IMR-90 (cell line): ENCODE measurements at regions not wholly inside any gene's neighbourhood (a gene's known extent, or its start where the extent isn't known, plus 50 kb on each side); places are given as distances from the start of the nearest gene placed in this dataset.

Experiments used
- ATAC-seq: fragments of 200-7000 bp; cut with Tn5 transposase; 2 replicates; pipeline ENCODE4 v1.9.1; 2020; ENCODE audit warnings: low read depth, mild to moderate bottlenecking, moderate library complexity
- BruUV-seq: library from RNA; stranded (reverse); fragments of 400-500 nt; replicated peaks from 2 replicates; lab custom pipeline; 2021; lab: Mats Ljungman, UMichigan
- CTCF ChIA-PET: fragments of 300-600 bp; formaldehyde crosslinking; extraction: SDS; loops from one replicate; lab custom pipeline; 2021; ENCODE audit warnings: antibody characterized with exemption; lab: Yijun Ruan, JAX
- POLR2A ChIA-PET: fragments of 300-600 bp; sonication (Branson Sonifier 250); formaldehyde crosslinking; loops from one replicate; lab custom pipeline; 2022; ENCODE audit warnings: antibody characterized with exemption; ENCODE audit not compliant: unreplicated experiment; lab: Charles Lee
- DNase-seq: peaks from one replicate; pipeline ENCODE4 v3.0.0; 2013
- H2AFZ ChIP-seq: replicated peaks from 2 replicates; pipeline ENCODE3; 2013; ENCODE audit warnings: low read length, mild to moderate bottlenecking; ENCODE audit not compliant: poor library complexity
- H2AK5ac ChIP-seq: 2 replicates; pipeline ENCODE4 v1.6.1; 2013; ENCODE audit warnings: low read depth, low read length, inconsistent platforms
- H2AK9ac ChIP-seq: replicated peaks from 2 replicates; pipeline ENCODE3; 2013; ENCODE audit warnings: mild to moderate bottlenecking, low read depth, low read length, moderate library complexity; ENCODE audit not compliant: poor library complexity
- H2BK120ac ChIP-seq: 2 replicates; pipeline ENCODE4 v1.6.1; 2013; ENCODE audit warnings: low read depth, low read length, inconsistent platforms
- H2BK15ac ChIP-seq: 3 replicates; pipeline ENCODE4 v1.6.1; 2013; ENCODE audit warnings: low read depth, low read length, inconsistent platforms
- H2BK20ac ChIP-seq: 2 replicates; pipeline ENCODE4 v1.6.1; 2013; ENCODE audit warnings: low read depth, mild to moderate bottlenecking, inconsistent platforms, low read length, moderate library complexity
- H2BK5ac ChIP-seq: 2 replicates; pipeline ENCODE4 v1.6.1; 2013; ENCODE audit warnings: mild to moderate bottlenecking, low read depth, low read length, inconsistent platforms; ENCODE audit not compliant: poor library complexity, severe bottlenecking
- H3K14ac ChIP-seq: replicated peaks from 2 replicates; pipeline ENCODE4 v1.6.1; 2013; ENCODE audit warnings: low read depth, low read length, inconsistent platforms
- H3K18ac ChIP-seq: 2 replicates; pipeline ENCODE4 v1.6.1; 2013; ENCODE audit warnings: low read depth, low read length, control low read depth
- H3K23ac ChIP-seq: 2 replicates; pipeline ENCODE4 v1.6.1; 2013; ENCODE audit warnings: low read depth, low read length, inconsistent platforms
- H3K27ac ChIP-seq: 2 replicates; pipeline ENCODE4 v1.5.1; 2013; ENCODE audit warnings: mild to moderate bottlenecking, control low read depth, low read length; ENCODE audit not compliant: insufficient read depth
- H3K27me3 ChIP-seq: 2 replicates; pipeline ENCODE4 v1.6.1; 2013; ENCODE audit warnings: low read length; ENCODE audit not compliant: control insufficient read depth, insufficient read depth
- H3K36me3 ChIP-seq: 2 replicates; pipeline ENCODE4 v1.6.1; 2013; ENCODE audit warnings: low read length, mixed read lengths; ENCODE audit not compliant: control insufficient read depth, insufficient read depth
- H3K4ac ChIP-seq: 2 replicates; pipeline ENCODE4 v1.6.1; 2013; ENCODE audit warnings: low read depth, low read length, inconsistent platforms
- H3K4me1 ChIP-seq: 2 replicates; pipeline ENCODE4 v1.6.1; 2013; ENCODE audit warnings: low read length, mixed read lengths; ENCODE audit not compliant: control insufficient read depth, insufficient read depth
- H3K4me2 ChIP-seq: 2 replicates; pipeline ENCODE4 v1.6.1; 2013; ENCODE audit warnings: low read depth, mild to moderate bottlenecking, control low read depth, low read length, moderate library complexity
- H3K4me3 ChIP-seq: 2 replicates; pipeline ENCODE4 v1.5.1; 2013; ENCODE audit warnings: low read depth, mild to moderate bottlenecking, control low read depth, low read length, moderate library complexity; ENCODE audit not compliant: insufficient read depth
- H3K56ac ChIP-seq: 2 replicates; pipeline ENCODE4 v1.6.1; 2013; ENCODE audit warnings: low read length, inconsistent platforms; ENCODE audit not compliant: insufficient read depth; ENCODE audit errors: extremely low read depth
- H3K79me1 ChIP-seq, 2 experiments: 2 replicates each; pipeline ENCODE4 v1.6.1; 2013; ENCODE audit warnings: low read length in 2 of 2, inconsistent platforms in 1 of 2, low read depth in 1 of 2
- H3K9ac ChIP-seq: 2 replicates; pipeline ENCODE4 v1.6.1; 2013; ENCODE audit warnings: low read depth, low read length, control low read depth
- H3K9me1 ChIP-seq: 2 replicates; pipeline ENCODE4 v1.6.1; 2013; ENCODE audit warnings: low read length, inconsistent platforms; ENCODE audit not compliant: insufficient read depth
- H3K9me3 ChIP-seq: 2 replicates; pipeline ENCODE4 v1.6.1; 2013; ENCODE audit warnings: low read length; ENCODE audit not compliant: control insufficient read depth, insufficient read depth
- H4K20me1 ChIP-seq: 2 replicates; pipeline ENCODE4 v1.6.1; 2013; ENCODE audit warnings: low read length, inconsistent platforms; ENCODE audit not compliant: insufficient read depth
- H4K5ac ChIP-seq: 2 replicates; pipeline ENCODE4 v1.6.1; 2013; ENCODE audit warnings: mild to moderate bottlenecking, low read depth, low read length, control low read depth
- H4K8ac ChIP-seq, 2 experiments: 2 replicates each; pipeline ENCODE4 v1.6.1; 2013; ENCODE audit warnings: low read depth in 2 of 2, low read length in 2 of 2, control low read depth in 1 of 2, inconsistent platforms in 1 of 2
- H4K91ac ChIP-seq: 2 replicates; pipeline ENCODE4 v1.6.1; 2013; ENCODE audit warnings: low read depth, low read length, inconsistent platforms; ENCODE audit not compliant: insufficient read depth
- CTCF ChIP-seq: conservative IDR thresholded peaks from 2 replicates; pipeline ENCODE4 v1.5.1; 2012; ENCODE audit warnings: mild to moderate bottlenecking, low read depth, low read length, improper control_type of control experiment
- MAFK ChIP-seq: IDR thresholded peaks from 2 replicates; pipeline ENCODE4 v1.6.1; 2012; ENCODE audit warnings: low read depth, low read length, improper control_type of control experiment
- WGBS, 2 experiments: methylation state at CpG; one replicate each; pipeline versions ENCODE4 v1.1.5 to v1.1.7; 2013; ENCODE audit warnings: missing lambda C conversion rate in 2 of 2; ENCODE audit not compliant: insufficient read length in 1 of 2; ENCODE audit errors: extremely low coverage in 2 of 2; 5-methylcytosine and 5-hydroxymethylcytosine counted together
- dilution Hi-C: fragments of 300-500 bp; cut with HindIII; formaldehyde crosslinking; loops from one replicate; pipeline ENCODE4 v1.14.3; 2018; ENCODE audit warnings: low sequenced_read_pairs; ENCODE audit not compliant: unreplicated experiment
- in situ Hi-C: fragments of 300-500 bp; cut with MboI; formaldehyde crosslinking; loops from 3 replicates; pipeline ENCODE4 v1.14.3; 2019; ENCODE audit warnings: low sequenced_read_pairs, inconsistent platforms, mixed read lengths
- intact Hi-C: fragments of 100-400 bp; cut with micrococcal nuclease; formaldehyde crosslinking; loops from 2 replicates; pipeline ENCODE4 v1.10.0; 2022

GRCh38 chr4:31580843-31581242 is 860.7 kb downstream of the PCDH7 start:
- ChIA-PET CTCF (no interaction called here), POLR2A (no interaction called here)
- Histone ChIP-seq H2BK120ac (no peak overlapping the region), H3K36me3 (no peaks in the 10 kb centered on the region), H4K20me1 (no peaks in the 10 kb centered on the region), H4K5ac (no peak overlapping the region), H3K9me3 (no peaks in the 10 kb centered on the region), H3K9me1 (no peaks in the 10 kb centered on the region), H4K91ac (no peak overlapping the region), H2BK15ac (no peak overlapping the region), H3K4me2 (no peak overlapping the region), H3K27me3 (no peaks in the 10 kb centered on the region), H2AK5ac (no peak overlapping the region), H3K4ac (no peak overlapping the region), H3K27ac (no peak overlapping the region), H3K14ac (no peak overlapping the region), H4K8ac (no peak overlapping the region), H3K23ac (no peak overlapping the region), H3K4me1 (no peaks in the 10 kb centered on the region), H3K79me1 (no peaks in the 10 kb centered on the region), H2AK9ac (no peak overlapping the region), H3K4me3 (no peak overlapping the region), H2AFZ (no peak overlapping the region), H2BK5ac (no peak overlapping the region), H2BK20ac (no peak overlapping the region), H3K18ac (no peak overlapping the region), H3K9ac (no peak overlapping the region), H3K56ac (no peak overlapping the region)
- dilution Hi-C loops, result no loop called here
- no TSS peak for BruUV-seq
- ATAC-seq (no peak), DNase-seq (no peak)
- WGBS, 2 experiments, result no CpG with 5 or more reads among the region's 1 CpG
- TF ChIP-seq CTCF (no peak), MAFK (peak; percentile 57; the same call in 1 of the 2 replicates)
- intact Hi-C loops, result no loop called here
- in situ Hi-C loops, result no loop called here
